ENCODE measurements at regions not wholly inside any gene's neighbourhood (a gene's known extent, or its start where the extent isn't known, plus 50 kb on each side); places are given as distances from the start of the nearest gene placed in this dataset.
"Not testable (repeated sequence)": the region's sequence is repeated elsewhere in the genome, so short reads cannot be mapped to it uniquely, and the experiment has no call there.

- H3K27ac Mint-ChIP-seq (ENCODE audit: unreplicated experiment) = no peak overlapping the region
- no peaks in the 10 kb centered on the region for H3K9me3 Mint-ChIP-seq (ENCODE audit: unreplicated experiment)
- no peak for DNase-seq
- H3K36me3 Mint-ChIP-seq (ENCODE audit: unreplicated experiment) = no peaks in the 10 kb centered on the region
- H3K4me1 Mint-ChIP-seq (ENCODE audit: low read depth, unreplicated experiment) = no peaks in the 10 kb centered on the region
- H3K4me3 Mint-ChIP-seq (ENCODE audit: unreplicated experiment) = no peak overlapping the region
- TF ChIP-seq CTCF (IDR thresholded peaks at IDR 0.05; ENCODE audit: partially characterized antibody, unreplicated experiment) = no peak
- H3K27me3 Mint-ChIP-seq (ENCODE audit: unreplicated experiment) = no peaks in the 10 kb centered on the region
Observed at GRCh38 chr16:47905771-47906170, 250.0 kb downstream of the ABCC12 start.

GRCh38 chr16:47904691-47905090 lies 251.1 kb downstream of the ABCC12 start:
- TF ChIP-seq CTCF (IDR thresholded peaks at IDR 0.05; ENCODE audit: partially characterized antibody, unreplicated experiment) = no peak
- H3K36me3 Mint-ChIP-seq (ENCODE audit: unreplicated experiment) = no peaks in the 10 kb centered on the region
- H3K27me3 Mint-ChIP-seq (ENCODE audit: unreplicated experiment) = no peaks in the 10 kb centered on the region
- no peak for DNase-seq
- H3K27ac Mint-ChIP-seq (ENCODE audit: unreplicated experiment) = no peak overlapping the region
- no peak overlapping the region for H3K4me3 Mint-ChIP-seq (ENCODE audit: unreplicated experiment)
- no peaks in the 10 kb centered on the region for H3K9me3 Mint-ChIP-seq (ENCODE audit: unreplicated experiment)
- no peaks in the 10 kb centered on the region for H3K4me1 Mint-ChIP-seq (ENCODE audit: low read depth, unreplicated experiment)

DNA sequence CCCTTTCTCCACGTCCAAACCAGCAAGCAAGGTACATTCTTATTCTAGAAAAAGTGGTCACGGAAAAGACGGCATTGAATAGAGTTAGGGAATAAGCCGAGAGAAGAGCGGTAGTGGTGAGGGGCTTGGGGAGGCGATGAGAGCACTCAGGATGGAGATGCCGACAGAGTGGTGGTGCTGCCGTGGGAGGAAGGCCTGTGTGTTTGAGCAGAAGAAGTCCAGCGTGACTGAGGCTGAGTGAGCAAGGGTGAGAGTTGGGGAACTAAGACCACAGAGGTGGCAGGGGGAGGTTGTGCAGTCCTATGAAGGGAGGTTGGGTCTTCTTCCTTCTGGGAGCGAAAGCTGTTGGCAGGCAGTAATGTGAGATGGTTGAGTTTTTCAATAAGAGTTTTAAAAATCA lies 252.3 kb downstream of the ABCC12 start:
- Mint-ChIP-seq H3K27me3 (ENCODE audit: unreplicated experiment) (no peaks in the 10 kb centered on the region), H3K9me3 (ENCODE audit: unreplicated experiment) (no peaks in the 10 kb centered on the region), H3K27ac (ENCODE audit: unreplicated experiment) (no peak overlapping the region), H3K4me3 (ENCODE audit: unreplicated experiment) (no peak overlapping the region), H3K4me1 (ENCODE audit: low read depth, unreplicated experiment) (no peaks in the 10 kb centered on the region), H3K36me3 (ENCODE audit: unreplicated experiment) (no peaks in the 10 kb centered on the region)
- no peak for DNase-seq
- no peak for TF ChIP-seq CTCF (IDR thresholded peaks at IDR 0.05; ENCODE audit: partially characterized antibody, unreplicated experiment)

GRCh38 chr16:47897105-47897504 lies 258.7 kb downstream of the ABCC12 start:
- not testable (repeated sequence) for H3K4me3 Mint-ChIP-seq (ENCODE audit: unreplicated experiment); H3K4me1 Mint-ChIP-seq (ENCODE audit: low read depth, unreplicated experiment); DNase-seq; H3K36me3 Mint-ChIP-seq (ENCODE audit: unreplicated experiment); H3K27ac Mint-ChIP-seq (ENCODE audit: unreplicated experiment); H3K9me3 Mint-ChIP-seq (ENCODE audit: unreplicated experiment); H3K27me3 Mint-ChIP-seq (ENCODE audit: unreplicated experiment)

GRCh38 chr16:47895146-47895545 lies 260.6 kb downstream of the ABCC12 start:
- no peak for TF ChIP-seq CTCF (IDR thresholded peaks at IDR 0.05; ENCODE audit: partially characterized antibody, unreplicated experiment)
- Mint-ChIP-seq H3K27me3 (ENCODE audit: unreplicated experiment) (no peaks in the 10 kb centered on the region), H3K4me1 (ENCODE audit: low read depth, unreplicated experiment) (no peaks in the 10 kb centered on the region), H3K36me3 (ENCODE audit: unreplicated experiment) (no peaks in the 10 kb centered on the region), H3K4me3 (ENCODE audit: unreplicated experiment) (no peak overlapping the region), H3K9me3 (ENCODE audit: unreplicated experiment) (no peaks in the 10 kb centered on the region), H3K27ac (ENCODE audit: unreplicated experiment) (no peak overlapping the region)
- no peak for DNase-seq

GRCh38 chr16:47892999-47893398 lies 262.8 kb downstream of the ABCC12 start:
- H3K27ac Mint-ChIP-seq (ENCODE audit: unreplicated experiment) = no peak overlapping the region
- TF ChIP-seq CTCF (IDR thresholded peaks at IDR 0.05; ENCODE audit: partially characterized antibody, unreplicated experiment) = no peak
- no peak overlapping the region for H3K4me3 Mint-ChIP-seq (ENCODE audit: unreplicated experiment)
- H3K36me3 Mint-ChIP-seq (ENCODE audit: unreplicated experiment) = no peaks in the 10 kb centered on the region
- no peaks in the 10 kb centered on the region for H3K4me1 Mint-ChIP-seq (ENCODE audit: low read depth, unreplicated experiment)
- no peaks in the 10 kb centered on the region for H3K27me3 Mint-ChIP-seq (ENCODE audit: unreplicated experiment)
- peaks cover 1% of the 10 kb centered on the region for H3K9me3 Mint-ChIP-seq (ENCODE audit: unreplicated experiment)
- DNase-seq = no peak

All from glutamatergic neuron (in vitro differentiated cells).